ENCODE measurements at regions not wholly inside any gene's neighbourhood (a gene's known extent, or its start where the extent isn't known, plus 50 kb on each side); places are given as distances from the start of the nearest gene placed in this dataset.

- Histone ChIP-seq H3K9me1 (ENCODE audit: control insufficient read depth, extremely low read depth, insufficient read depth, low read length) (no peaks in the 10 kb centered on the region), H3K27ac (ENCODE audit: control insufficient read depth, insufficient read depth, low read length) (no peak overlapping the region), H2AFZ (ENCODE audit: control insufficient read depth, low read length) (no peak overlapping the region), H3K79me2 (ENCODE audit: control insufficient read depth, insufficient read depth, low read length) (no peaks in the 10 kb centered on the region), H3K4me2 (ENCODE audit: control insufficient read depth, extremely low read depth, insufficient read depth, low read depth, low read length) (no peak overlapping the region), H3K4me1 (ENCODE audit: control insufficient read depth, extremely low read depth, insufficient read depth, low read length) (no peaks in the 10 kb centered on the region), H3K4me3 (ENCODE audit: control insufficient read depth in 2 of 3, extremely low read depth in 1 of 3, insufficient read depth in 2 of 3, low read depth in 1 of 3, low read length in 3 of 3) (no peak overlapping the region), H3K36me3 (ENCODE audit: control insufficient read depth in 2 of 2, extremely low read depth in 1 of 2, insufficient read depth in 2 of 2, low read length in 2 of 2) (no peaks in the 10 kb centered on the region), H3K27me3 (ENCODE audit: control insufficient read depth, extremely low read depth, insufficient read depth, low read length) (no peaks in the 10 kb centered on the region), H4K20me1 (ENCODE audit: control insufficient read depth, extremely low read depth, insufficient read depth, low read length) (no peaks in the 10 kb centered on the region), H3K9me3 (ENCODE audit: control insufficient read depth, low read depth, low read length) (peaks cover 2% of the 10 kb centered on the region), H3K9ac (ENCODE audit: control insufficient read depth, extremely low read depth, insufficient read depth, low read length) (no peak overlapping the region)
- dilution Hi-C loops (cut with MboI; ENCODE audit: extremely low pct_ligation_motif_present, low sequenced_read_pairs): no loop called here
- no peak for FAIRE-seq
- DNase-seq (ENCODE audit: low read depth, low spot score): no peak
- TF ChIP-seq EZH2 (IDR thresholded peaks at IDR 0.05; ENCODE audit: low read length): no peak
- TF ChIP-seq, protein P1, sequence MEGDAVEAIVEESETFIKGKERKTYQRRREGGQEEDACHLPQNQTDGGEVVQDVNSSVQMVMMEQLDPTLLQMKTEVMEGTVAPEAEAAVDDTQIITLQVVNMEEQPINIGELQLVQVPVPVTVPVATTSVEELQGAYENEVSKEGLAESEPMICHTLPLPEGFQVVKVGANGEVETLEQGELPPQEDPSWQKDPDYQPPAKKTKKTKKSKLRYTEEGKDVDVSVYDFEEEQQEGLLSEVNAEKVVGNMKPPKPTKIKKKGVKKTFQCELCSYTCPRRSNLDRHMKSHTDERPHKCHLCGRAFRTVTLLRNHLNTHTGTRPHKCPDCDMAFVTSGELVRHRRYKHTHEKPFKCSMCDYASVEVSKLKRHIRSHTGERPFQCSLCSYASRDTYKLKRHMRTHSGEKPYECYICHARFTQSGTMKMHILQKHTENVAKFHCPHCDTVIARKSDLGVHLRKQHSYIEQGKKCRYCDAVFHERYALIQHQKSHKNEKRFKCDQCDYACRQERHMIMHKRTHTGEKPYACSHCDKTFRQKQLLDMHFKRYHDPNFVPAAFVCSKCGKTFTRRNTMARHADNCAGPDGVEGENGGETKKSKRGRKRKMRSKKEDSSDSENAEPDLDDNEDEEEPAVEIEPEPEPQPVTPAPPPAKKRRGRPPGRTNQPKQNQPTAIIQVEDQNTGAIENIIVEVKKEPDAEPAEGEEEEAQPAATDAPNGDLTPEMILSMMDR (optimal IDR thresholded peaks at IDR 0.05 in 1 of 3, IDR thresholded peaks at IDR 0.05 in 1 of 3, conservative IDR thresholded peaks at IDR 0.05 in 1 of 3; ENCODE audit: extremely low read depth in 1 of 3, insufficient read depth in 2 of 3, low read length in 3 of 3): no peak
These were observed 73.7 kb upstream of the TNC start for GRCh38 chr9:115191667-115192066.

GRCh38 chr9:115192280-115192679, 74.3 kb upstream of the TNC start:
- Histone ChIP-seq H3K4me3 (ENCODE audit: control insufficient read depth in 2 of 3, extremely low read depth in 1 of 3, insufficient read depth in 2 of 3, low read depth in 1 of 3, low read length in 3 of 3) (no peak overlapping the region), H3K9ac (ENCODE audit: control insufficient read depth, extremely low read depth, insufficient read depth, low read length) (no peak overlapping the region), H4K20me1 (ENCODE audit: control insufficient read depth, extremely low read depth, insufficient read depth, low read length) (no peaks in the 10 kb centered on the region), H3K79me2 (ENCODE audit: control insufficient read depth, insufficient read depth, low read length) (no peaks in the 10 kb centered on the region), H3K9me1 (ENCODE audit: control insufficient read depth, extremely low read depth, insufficient read depth, low read length) (no peaks in the 10 kb centered on the region), H3K4me2 (ENCODE audit: control insufficient read depth, extremely low read depth, insufficient read depth, low read depth, low read length) (no peak overlapping the region), H3K27me3 (ENCODE audit: control insufficient read depth, extremely low read depth, insufficient read depth, low read length) (no peaks in the 10 kb centered on the region), H3K36me3 (ENCODE audit: control insufficient read depth in 2 of 2, extremely low read depth in 1 of 2, insufficient read depth in 2 of 2, low read length in 2 of 2) (no peaks in the 10 kb centered on the region), H2AFZ (ENCODE audit: control insufficient read depth, low read length) (no peak overlapping the region), H3K27ac (ENCODE audit: control insufficient read depth, insufficient read depth, low read length) (no peak overlapping the region), H3K9me3 (ENCODE audit: control insufficient read depth, low read depth, low read length) (peaks cover 2% of the 10 kb centered on the region), H3K4me1 (ENCODE audit: control insufficient read depth, extremely low read depth, insufficient read depth, low read length) (no peaks in the 10 kb centered on the region)
- dilution Hi-C loops (cut with MboI; ENCODE audit: extremely low pct_ligation_motif_present, low sequenced_read_pairs): no loop called here
- DNase-seq (ENCODE audit: low read depth, low spot score) (no peak), FAIRE-seq (no peak)
- TF ChIP-seq, protein P1 (optimal IDR thresholded peaks at IDR 0.05 in 1 of 3, IDR thresholded peaks at IDR 0.05 in 1 of 3, conservative IDR thresholded peaks at IDR 0.05 in 1 of 3; ENCODE audit: extremely low read depth in 1 of 3, insufficient read depth in 2 of 3, low read length in 3 of 3): no peak
- no peak for TF ChIP-seq EZH2 (IDR thresholded peaks at IDR 0.05; ENCODE audit: low read length)
